ENCODE measurements at regions not wholly inside any gene's neighbourhood (a gene's known extent, or its start where the extent isn't known, plus 50 kb on each side); places are given as distances from the start of the nearest gene placed in this dataset.

GRCh38 chr11:116132273-116132978 is 628.2 kb upstream of the CADM1 start:
- DNase-seq = no peak

DNA sequence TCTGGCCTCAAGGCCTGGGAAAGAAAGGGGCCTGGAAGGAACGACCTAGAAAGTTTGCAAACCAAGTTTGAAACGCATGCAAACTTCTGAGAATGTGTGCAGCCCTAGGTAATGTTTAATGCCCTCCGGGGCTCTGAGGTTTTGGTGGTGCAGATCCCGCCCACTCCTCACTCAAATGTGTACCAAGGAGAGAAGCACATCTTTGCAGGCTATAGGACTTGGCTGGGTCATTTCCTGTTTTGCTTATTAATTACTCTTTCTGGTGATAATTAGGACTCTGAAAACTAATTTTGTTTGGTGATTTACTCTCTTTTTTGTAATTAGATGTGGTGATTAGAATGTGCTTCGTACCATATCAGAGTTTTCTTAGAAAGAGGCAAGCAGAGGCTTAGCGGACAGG is 625.9 kb upstream of the CADM1 start:
- DNase-seq = no peak

DNA sequence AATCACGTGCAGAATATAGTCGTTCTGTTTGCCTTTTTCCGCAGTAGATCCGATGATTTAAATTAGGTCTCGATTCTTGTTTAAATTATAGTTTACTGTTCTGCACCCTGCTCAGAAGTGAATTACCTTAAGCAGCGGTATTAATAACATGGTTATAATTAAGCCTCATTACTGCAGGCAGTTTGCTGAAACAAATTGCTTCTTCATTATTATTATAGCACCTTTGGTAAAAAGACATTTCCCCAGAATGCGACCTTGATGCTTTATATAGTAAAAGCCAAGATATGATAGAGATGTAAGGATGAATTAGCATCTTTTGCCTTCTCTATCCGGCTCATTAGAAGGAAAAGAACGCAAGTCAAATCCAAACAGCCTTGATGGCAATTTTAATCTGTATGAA is 625.2 kb upstream of the CADM1 start:
- DNase-seq = no peak

DNA sequence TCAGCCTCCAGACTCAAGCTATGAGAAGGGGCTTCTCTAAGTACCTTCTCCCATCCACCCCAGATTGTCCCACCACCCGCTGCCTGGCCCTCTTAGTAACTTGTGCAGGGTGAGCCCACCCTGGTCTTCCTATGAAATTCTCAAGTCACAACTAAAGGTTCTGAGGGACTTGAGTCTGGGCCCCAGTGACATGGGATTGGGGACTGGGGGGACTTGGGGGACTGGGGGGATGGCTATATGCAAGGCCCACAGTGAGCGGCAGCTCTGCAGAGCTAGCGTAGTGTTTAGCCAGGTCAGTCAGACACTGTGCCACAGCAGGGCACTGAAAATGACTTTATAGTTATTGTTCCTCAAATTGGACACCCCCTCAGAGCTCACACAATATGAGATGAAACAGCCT is 622.3 kb upstream of the CADM1 start:
- no peak for DNase-seq

DNA sequence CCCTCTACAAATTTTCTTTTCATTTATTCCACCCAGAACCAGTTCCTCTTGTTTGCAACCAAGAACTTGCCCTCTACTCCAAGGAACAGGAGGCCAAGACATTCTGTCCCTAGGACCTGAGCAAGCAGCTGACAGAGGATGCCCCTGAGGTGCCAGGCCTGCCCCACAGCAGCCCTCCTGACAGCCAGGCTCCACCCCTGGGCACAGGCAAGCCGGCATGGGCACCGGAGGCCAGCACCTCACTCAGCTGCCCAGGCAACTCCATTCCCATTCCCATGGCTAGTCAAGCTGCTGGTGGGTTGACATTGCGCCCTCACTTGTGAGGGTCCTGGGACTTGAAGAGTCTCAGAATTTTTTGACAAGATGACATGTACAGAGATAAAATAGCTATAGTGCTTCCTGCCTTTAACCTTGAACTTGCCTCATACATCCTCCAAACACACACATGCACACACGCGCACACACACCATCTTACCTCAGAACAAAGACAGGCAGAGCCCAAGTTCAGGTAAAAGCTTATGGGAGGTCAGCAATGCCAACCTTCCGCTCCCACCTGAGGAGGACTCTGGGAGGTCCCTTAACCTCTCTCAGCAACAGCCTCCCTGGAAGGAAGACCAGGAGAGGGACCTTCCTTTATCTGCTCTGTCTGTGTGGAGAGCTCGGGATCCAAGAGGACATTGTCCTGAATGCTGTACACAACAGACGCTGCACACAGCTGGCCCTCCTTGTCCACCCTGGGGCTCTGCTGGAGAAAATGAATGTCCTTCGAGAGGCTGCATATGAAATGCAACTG is 620.9 kb upstream of the CADM1 start:
- no peak for DNase-seq

DNA sequence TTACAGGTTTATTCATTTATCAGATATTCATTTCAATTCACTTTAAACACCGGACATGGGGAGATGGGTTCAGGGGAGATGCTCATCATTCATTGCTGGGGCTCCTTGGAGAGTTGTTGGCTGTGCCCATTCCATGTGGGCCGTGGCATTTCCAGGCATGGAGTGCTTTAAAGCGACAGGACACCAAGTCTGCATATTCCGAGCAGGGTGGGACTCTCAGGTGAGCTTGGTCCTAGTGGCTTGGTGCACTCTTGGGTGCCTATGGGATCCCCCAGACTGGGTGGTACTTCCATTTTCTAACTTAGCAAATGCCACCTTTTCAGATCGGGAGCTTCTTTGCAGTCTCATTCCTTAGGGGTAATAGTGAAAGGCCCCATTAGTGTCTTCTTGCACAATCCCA is 619.5 kb upstream of the CADM1 start:
- DNase-seq = no peak

- DNase-seq = no peak
Observed at GRCh38 chr11:116122697-116123472, 618.7 kb upstream of the CADM1 start.

DNA sequence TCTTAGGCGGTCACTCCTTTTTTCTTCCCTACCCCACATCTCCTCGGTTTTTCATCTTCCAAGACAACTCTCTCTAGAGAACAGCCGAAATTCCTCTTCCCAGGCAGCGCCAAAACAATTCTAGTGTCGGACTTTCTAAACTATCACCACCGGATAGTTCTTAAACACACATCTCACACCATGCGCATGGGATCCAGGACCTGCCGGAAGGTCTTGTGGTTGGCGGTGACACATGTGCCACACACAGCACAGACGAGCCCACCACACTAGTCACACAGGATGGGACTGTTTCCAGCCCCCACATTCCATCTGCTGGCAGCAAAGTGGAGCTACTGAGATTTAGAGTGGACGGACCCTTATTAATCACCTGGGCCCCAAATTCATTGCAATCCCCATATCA is 614.9 kb upstream of the CADM1 start:
- DNase-seq = no peak

DNA sequence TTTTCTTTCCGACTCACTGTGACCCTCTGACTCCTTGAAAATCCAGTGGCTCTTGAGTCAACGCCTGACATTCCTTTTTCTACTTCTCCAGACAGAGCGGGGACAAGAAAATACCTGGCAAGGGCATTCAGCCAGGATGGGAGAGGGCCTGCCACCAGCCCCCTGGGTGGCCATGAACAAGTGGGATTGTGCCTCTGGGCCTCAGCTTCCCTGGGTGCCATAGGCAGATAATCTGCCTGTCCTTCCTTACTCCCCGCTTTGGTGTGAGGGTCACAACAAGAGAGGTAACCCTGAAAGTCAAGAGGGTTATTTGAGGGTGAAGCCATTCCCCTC is 613.9 kb upstream of the CADM1 start:
- no peak for DNase-seq

- no peak for DNase-seq
Observed at GRCh38 chr11:116117331-116118137, 613.3 kb upstream of the CADM1 start.

GRCh38 chr11:116115801-116116200 is 611.6 kb upstream of the CADM1 start:
- no peak for DNase-seq

DNA sequence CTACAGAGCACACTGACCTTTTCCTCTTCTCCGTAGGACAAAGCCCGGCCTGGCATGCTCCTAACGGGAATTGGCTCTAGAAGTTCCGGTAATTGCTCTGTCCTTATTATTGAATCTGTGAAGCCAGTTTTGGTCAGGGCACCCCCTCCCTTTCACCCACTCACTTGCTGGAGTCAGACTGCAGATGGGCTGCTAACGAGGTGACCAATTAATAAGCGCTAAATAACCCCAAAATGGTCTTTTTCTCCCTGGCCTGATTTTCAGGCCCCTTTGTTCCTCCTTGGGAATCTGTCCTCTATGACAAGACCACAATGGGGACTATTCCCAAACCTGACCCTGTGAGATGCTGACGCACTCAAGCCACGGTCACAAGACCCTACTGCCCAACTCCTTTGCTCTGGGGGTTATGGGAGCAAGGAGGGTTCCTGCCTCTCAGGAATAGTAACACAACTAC is 610.0 kb upstream of the CADM1 start:
- no peak for DNase-seq

GRCh38 chr11:116112087-116112935 is 608.1 kb upstream of the CADM1 start:
- DNase-seq = no peak

GRCh38 chr11:116111546-116111945 is 607.3 kb upstream of the CADM1 start:
- no peak for DNase-seq

DNA sequence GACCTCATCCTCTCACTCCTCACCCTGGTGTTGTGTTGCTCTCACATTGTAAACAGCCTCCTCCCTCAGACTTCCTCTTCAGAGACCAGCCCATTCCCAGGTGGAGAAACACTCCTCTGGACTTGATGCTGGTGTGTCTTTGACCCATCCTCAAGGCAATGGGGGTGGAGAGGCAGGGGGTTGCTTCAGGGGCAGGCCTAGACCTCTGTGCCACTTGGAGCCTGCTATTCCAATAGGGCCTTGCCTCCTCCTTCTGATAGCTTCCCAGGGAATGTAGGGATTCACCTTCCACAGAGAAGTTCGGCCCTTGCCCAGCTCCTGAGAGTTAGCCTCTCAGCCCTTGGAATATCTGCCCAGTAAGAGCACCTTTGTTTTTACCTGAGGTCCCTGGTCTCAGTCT is 606.6 kb upstream of the CADM1 start:
- no peak for DNase-seq

DNA sequence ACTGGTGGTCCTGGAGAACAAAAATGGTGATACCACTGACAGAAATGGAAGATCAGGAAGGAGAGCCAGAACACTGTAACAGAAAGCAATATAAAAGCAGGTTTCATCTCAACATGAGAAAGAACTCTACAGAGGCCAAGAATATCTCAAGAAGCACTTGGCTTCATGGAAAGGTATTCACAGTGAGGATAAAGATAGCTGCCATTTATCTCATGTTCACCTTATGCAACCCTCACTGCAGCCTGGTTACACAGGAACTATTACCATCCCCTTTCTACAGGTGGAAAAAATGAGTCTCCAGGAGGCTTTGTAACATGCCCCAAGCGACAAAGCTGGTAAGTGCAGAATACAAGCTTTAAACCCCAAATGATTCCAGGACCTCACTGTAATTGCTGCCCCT is 606.1 kb upstream of the CADM1 start:
- no peak for DNase-seq

DNA sequence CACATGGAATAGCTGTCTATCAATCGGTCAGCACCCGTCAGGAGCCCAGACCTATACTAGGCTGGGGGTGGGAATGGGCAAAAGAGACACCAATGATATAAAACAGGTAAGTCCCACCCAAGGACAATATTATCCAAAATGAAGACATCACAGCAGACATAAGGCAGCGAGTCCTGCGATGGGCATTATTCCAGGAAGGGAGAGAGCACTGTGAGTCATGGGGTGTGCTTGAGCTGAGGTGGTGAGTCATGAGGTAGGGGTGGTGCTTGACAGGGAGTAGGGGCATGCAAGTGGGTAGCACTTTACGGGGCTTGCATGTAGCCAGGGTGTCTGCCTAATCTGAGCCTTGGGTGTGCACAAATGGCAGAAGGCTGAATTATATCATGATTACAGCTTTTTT is 605.0 kb upstream of the CADM1 start:
- DNase-seq = peak; percentile 61

GRCh38 chr11:116108161-116108560 is 603.9 kb upstream of the CADM1 start:
- no peak for DNase-seq

DNA sequence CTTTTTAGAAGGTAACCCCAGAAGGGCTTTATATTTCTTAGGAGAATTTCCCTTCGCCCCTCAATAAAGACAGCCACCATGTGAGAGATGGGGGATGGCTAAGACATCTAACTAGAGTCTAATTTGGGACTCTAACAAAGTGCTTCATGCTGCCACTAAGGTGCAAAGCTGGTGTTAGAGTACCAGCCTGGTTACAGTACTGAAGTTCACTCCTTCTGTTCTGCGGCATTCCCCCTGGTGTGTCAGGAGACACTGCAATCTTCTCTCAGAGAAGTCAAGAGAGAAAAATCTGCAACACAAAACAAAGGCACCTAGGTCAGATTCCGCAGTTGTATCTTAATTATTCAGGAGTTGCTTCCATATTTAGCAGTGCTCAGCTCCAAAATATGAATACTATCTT is 603.0 kb upstream of the CADM1 start:
- no peak for DNase-seq

- no peak for DNase-seq
Observed at GRCh38 chr11:116104498-116105174, 600.4 kb upstream of the CADM1 start.

DNA sequence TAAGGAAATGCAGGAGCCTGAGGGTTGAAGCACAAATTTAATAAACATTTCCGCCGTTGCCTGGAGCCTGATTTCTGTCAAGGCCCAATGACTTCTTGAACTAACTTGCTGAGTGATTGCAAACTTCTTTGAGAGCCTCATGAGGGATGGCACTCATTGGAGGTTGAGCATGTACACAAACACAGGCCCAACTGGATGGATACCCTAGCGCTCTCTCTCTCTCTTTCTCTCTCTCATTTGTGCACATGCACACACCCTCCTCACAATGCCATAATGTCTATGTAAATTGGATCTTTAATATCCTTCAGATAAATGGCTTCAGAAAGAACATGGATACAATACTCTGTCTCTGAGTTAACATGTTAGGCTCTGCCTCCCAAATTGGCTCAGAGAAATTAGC is 597.7 kb upstream of the CADM1 start:
- no peak for DNase-seq

Data from fibroblast of skin of scalp (primary cell).